ENCODE measurements at regions not wholly inside any gene's neighbourhood (a gene's known extent, or its start where the extent isn't known, plus 50 kb on each side); places are given as distances from the start of the nearest gene placed in this dataset.

DNA sequence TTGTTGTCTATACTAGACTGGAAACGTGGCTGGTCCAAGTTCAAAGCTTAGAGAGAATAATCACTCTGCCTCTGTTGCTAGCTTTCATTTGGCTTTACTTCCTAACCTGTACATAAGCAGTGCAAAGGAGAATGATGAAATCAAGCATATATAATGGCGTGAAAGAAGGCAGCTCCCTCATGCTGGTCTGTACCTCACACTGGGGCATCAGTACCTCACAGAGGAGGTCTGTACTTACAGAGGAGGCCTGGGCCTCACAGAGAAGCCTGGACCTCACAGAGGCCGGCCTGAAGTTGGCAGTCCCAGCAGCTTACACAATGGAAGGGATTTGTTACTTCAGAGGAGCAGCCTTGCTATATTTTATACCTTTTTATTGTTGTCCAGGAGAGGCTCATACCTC lies 53.3 kb upstream of the MSI2 start:
- no peak for DNase-seq (ENCODE audit: extremely low read depth in 1 of 4, low spot score in 3 of 4)
- ChIA-PET POLR2A (no interaction called here), CTCF (ENCODE audit: low intra/inter-chr PET ratio) (no interaction called here)
- Histone ChIP-seq H3K4me3 (no peak overlapping the region), H3K4me1 (replicated peaks in 1 of 2; ENCODE audit: control insufficient read depth in 2 of 2, insufficient read depth in 2 of 2, low read length in 2 of 2) (no peaks in the 10 kb centered on the region), H4K20me1 (replicated peaks; ENCODE audit: control insufficient read depth, insufficient read depth, low read length) (no peaks in the 10 kb centered on the region; the same call in 1 of the 2 replicates), H2AFZ (ENCODE audit: low read depth, low read length) (no peak overlapping the region), H3K9ac (ENCODE audit: insufficient read depth in 1 of 2, low read depth in 2 of 2, low read length in 2 of 2) (no peak overlapping the region), H3K36me3 (ENCODE audit: control insufficient read depth, insufficient read depth, low read length) (no peaks in the 10 kb centered on the region), H3K27me3 (ENCODE audit: control insufficient read depth in 2 of 2, insufficient read depth in 2 of 2, low read length in 2 of 2) (peaks cover 17 to 33% of the 10 kb centered on the region in 2 experiments), H3K79me2 (ENCODE audit: control insufficient read depth, insufficient read depth, low read length) (no peaks in the 10 kb centered on the region), H3K9me3 (replicated peaks; ENCODE audit: control insufficient read depth, insufficient read depth, low read depth, low read length) (no peaks in the 10 kb centered on the region), H3K27ac (ENCODE audit: extremely low read depth, low read depth, low read length) (no peak overlapping the region), H3K4me2 (ENCODE audit: insufficient read depth, low read length) (no peak overlapping the region), H3K9me1 (ENCODE audit: control insufficient read depth, insufficient read depth, low read length) (no peaks in the 10 kb centered on the region)
- ATAC-seq = no peak
- BruUV-seq (replicated peaks) = no TSS peak
- TF ChIP-seq ZNF436 (CRISPR knock-in tag; IDR thresholded peaks at IDR 0.05) = no peak
- WGBS (ENCODE audit: insufficient coverage, low coverage, missing lambda C conversion rate) = 2% methylated on average over 3 of the region's 3 CpGs
- intact Hi-C loops (cut with micrococcal nuclease) = no loop called here
- in situ Hi-C loops (cut with MboI) = no loop called here
- no peak for FAIRE-seq

All from K562 (cell line).